Gastrocnemius medialis (tissue), 4 donors: ENCODE measurements at regions not wholly inside any gene's neighbourhood (a gene's known extent, or its start where the extent isn't known, plus 50 kb on each side); places are given as distances from the start of the nearest gene placed in this dataset.

Experiments used
- ATAC-seq, 2 donors: fragments of 150-250 bp; one replicate each; pipeline ENCODE4 v1.9.1; 2016
- DNase-seq, 2 donors: peaks; one replicate each; pipeline ENCODE4 v3.0.0-alpha.2; 2019
- H3K27ac ChIP-seq, 4 donors: fragments of 200-600 bp; sonication (generic); 1 replicate in 1 of 4; 2 replicates in 3 of 4; pipeline ENCODE4 v1.5.1; 2016 to 2018; ENCODE audit warnings: mild to moderate bottlenecking in 2 of 4, moderate library complexity in 1 of 4
- H3K27me3 ChIP-seq, 3 donors: fragments of 200-600 bp; sonication (generic) in 2 of 3; 1 replicate in 1 of 3; 2 replicates in 2 of 3; pipeline versions ENCODE4 v1.5.1 to v1.6.0; 2016 to 2019; ENCODE audit warnings: mild to moderate bottlenecking in 1 of 3, moderate library complexity in 1 of 3
- H3K36me3 ChIP-seq, 2 donors: fragments of 200-600 bp; sonication (generic) in 1 of 2; one replicate each; pipeline ENCODE4 v1.5.1; 2017 to 2018
- H3K4me1 ChIP-seq, 2 donors: fragments of 200-600 bp; sonication (generic) in 1 of 2; one replicate each; pipeline ENCODE4 v1.5.1; 2016 to 2017; ENCODE audit warnings: mild to moderate bottlenecking in 2 of 2
- H3K4me3 ChIP-seq, 4 donors: fragments of 200-600 bp; sonication (generic) in 3 of 4; 1 replicate in 1 of 4; 2 replicates in 3 of 4; pipeline ENCODE4 v1.5.1; 2016 to 2019; ENCODE audit warnings: mild to moderate bottlenecking in 2 of 4
- H3K9me3 ChIP-seq, 3 donors: fragments of 200-600 bp; sonication (generic) in 2 of 3; 1 replicate in 1 of 3; 2 replicates in 2 of 3; pipeline ENCODE4 v1.5.1; 2016 to 2019
- POLR2A ChIP-seq, 2 donors: fragments of 450-650 bp; IDR thresholded peaks; one replicate each; pipeline ENCODE4 v1.6.1; 2017; ENCODE audit warnings: antibody characterized with exemption in 2 of 2, mild to moderate bottlenecking in 2 of 2, moderate library complexity in 2 of 2
- in situ Hi-C, 4 donors: fragments of 200-750 bp; cut with MboI; loops; one replicate each; pipeline versions ENCODE4 v1.15.0 to v1.8.0; 2017; ENCODE audit warnings: low sequenced_read_pairs in 4 of 4
- intact Hi-C: fragments of 100-400 bp; cut with DNase I; formaldehyde crosslinking; loops from one replicate; pipeline ENCODE4 v1.15.1; 2023; ENCODE audit warnings: low total_unique reads
- TF ChIP-seq, protein P1 (sequence below), 5 experiments: fragments of 450-650 bp in 3 of 5; fragments of 200-600 bp in 2 of 5; sonication (generic) in 2 of 5; IDR thresholded peaks in 4 of 5; conservative IDR thresholded peaks in 1 of 5; 1 replicate in 4 of 5; 2 replicates in 1 of 5; pipeline ENCODE4 v1.5.1; 2016 to 2019; ENCODE audit warnings: antibody characterized with exemption in 5 of 5, mild to moderate bottlenecking in 3 of 5, moderate library complexity in 3 of 5

DNA sequence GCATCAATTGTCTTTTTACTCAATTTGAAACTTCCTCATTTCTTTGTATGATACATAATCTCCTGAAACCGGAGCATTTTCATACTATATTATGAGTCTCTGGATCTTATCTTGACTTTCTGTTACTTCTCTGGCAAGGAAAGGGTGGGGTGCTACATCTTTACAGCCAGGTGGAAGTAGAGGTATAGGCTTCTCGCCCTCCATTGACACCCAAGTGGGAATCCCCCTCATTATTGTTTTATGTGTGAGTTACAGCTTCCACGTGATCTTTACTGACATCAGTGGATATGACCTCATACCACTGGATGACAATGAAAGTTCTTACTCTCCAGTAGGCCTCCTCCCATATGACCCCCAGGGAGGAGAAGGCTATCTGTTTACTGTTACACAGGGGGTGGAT, 262.1 kb upstream of the DACH1 start:
- Histone ChIP-seq H3K9me3 (no peaks in the 10 kb centered on the region), H3K27ac (no peak overlapping the region), H3K4me3 (no peak overlapping the region), H3K36me3 (no peaks in the 10 kb centered on the region), H3K4me1 (no peaks in the 10 kb centered on the region), H3K27me3 (no peaks in the 10 kb centered on the region)
- intact Hi-C loops (no loop called here), in situ Hi-C loops (no loop called here)
- no peak for TF ChIP-seq POLR2A (IDR thresholded peaks at IDR 0.05)
- TF ChIP-seq, protein P1, sequence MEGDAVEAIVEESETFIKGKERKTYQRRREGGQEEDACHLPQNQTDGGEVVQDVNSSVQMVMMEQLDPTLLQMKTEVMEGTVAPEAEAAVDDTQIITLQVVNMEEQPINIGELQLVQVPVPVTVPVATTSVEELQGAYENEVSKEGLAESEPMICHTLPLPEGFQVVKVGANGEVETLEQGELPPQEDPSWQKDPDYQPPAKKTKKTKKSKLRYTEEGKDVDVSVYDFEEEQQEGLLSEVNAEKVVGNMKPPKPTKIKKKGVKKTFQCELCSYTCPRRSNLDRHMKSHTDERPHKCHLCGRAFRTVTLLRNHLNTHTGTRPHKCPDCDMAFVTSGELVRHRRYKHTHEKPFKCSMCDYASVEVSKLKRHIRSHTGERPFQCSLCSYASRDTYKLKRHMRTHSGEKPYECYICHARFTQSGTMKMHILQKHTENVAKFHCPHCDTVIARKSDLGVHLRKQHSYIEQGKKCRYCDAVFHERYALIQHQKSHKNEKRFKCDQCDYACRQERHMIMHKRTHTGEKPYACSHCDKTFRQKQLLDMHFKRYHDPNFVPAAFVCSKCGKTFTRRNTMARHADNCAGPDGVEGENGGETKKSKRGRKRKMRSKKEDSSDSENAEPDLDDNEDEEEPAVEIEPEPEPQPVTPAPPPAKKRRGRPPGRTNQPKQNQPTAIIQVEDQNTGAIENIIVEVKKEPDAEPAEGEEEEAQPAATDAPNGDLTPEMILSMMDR (IDR thresholded peaks at IDR 0.05 in 4 of 5, conservative IDR thresholded peaks at IDR 0.05 in 1 of 5): no peak
- ATAC-seq (no peak), DNase-seq (no peak)

DNA sequence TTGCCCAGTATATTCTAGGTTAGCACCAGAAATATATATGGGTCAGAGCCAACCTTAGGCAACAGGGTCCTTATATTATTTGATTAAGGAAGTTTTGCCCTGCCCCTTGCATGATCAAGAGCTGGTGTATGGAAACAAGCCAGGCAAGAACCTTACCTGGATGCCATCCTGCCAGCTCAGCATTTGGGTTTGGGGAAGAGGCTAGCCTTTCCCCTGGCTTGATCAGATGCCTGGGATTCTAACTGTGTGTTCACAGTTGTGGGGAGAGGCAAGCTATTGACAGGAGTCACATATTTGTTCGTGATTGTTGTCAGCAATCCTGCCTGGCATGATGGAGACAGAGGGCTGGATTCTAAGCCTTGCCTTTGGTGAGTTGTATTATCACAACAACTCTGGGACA, 260.0 kb upstream of the DACH1 start:
- no peak overlapping the region for H3K27ac ChIP-seq
- no peaks in the 10 kb centered on the region for H3K36me3 ChIP-seq
- TF ChIP-seq POLR2A (IDR thresholded peaks at IDR 0.05): no peak
- TF ChIP-seq, protein P1 (IDR thresholded peaks at IDR 0.05 in 4 of 5, conservative IDR thresholded peaks at IDR 0.05 in 1 of 5): no peak
- no peak for DNase-seq
- in situ Hi-C loops: no loop called here
- intact Hi-C loops: no loop called here
- H3K27me3 ChIP-seq: no peaks in the 10 kb centered on the region
- ATAC-seq: no peak
- H3K4me1 ChIP-seq: no peaks in the 10 kb centered on the region
- H3K9me3 ChIP-seq: no peaks in the 10 kb centered on the region
- no peak overlapping the region for H3K4me3 ChIP-seq

DNA sequence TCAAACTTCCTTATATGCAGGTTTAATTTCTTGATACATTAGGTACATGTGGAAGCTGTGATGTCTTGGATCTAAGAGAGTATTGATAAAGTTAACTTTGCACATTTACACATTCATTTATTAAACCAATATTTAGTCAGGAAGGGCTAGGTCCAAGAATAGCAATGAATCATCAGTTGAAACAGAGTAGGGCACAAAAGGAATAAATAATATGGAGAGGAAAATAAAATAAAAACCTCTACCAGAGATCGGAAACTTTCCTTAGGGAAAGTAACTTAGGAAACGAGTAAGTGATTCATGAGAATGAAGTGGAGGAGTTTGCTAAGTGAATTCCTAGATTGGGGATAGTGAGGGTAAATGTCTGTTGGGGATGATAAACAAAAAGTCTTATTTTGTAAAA, 259.4 kb upstream of the DACH1 start:
- DNase-seq (no peak), ATAC-seq (no peak)
- TF ChIP-seq, protein P1 (IDR thresholded peaks at IDR 0.05 in 4 of 5, conservative IDR thresholded peaks at IDR 0.05 in 1 of 5): no peak
- no peak for TF ChIP-seq POLR2A (IDR thresholded peaks at IDR 0.05)
- H3K4me3 ChIP-seq: no peak overlapping the region
- in situ Hi-C loops: no loop called here
- intact Hi-C loops: no loop called here
- H3K9me3 ChIP-seq: no peaks in the 10 kb centered on the region
- no peak overlapping the region for H3K27ac ChIP-seq
- no peaks in the 10 kb centered on the region for H3K4me1 ChIP-seq
- no peaks in the 10 kb centered on the region for H3K36me3 ChIP-seq
- H3K27me3 ChIP-seq: no peaks in the 10 kb centered on the region

DNA sequence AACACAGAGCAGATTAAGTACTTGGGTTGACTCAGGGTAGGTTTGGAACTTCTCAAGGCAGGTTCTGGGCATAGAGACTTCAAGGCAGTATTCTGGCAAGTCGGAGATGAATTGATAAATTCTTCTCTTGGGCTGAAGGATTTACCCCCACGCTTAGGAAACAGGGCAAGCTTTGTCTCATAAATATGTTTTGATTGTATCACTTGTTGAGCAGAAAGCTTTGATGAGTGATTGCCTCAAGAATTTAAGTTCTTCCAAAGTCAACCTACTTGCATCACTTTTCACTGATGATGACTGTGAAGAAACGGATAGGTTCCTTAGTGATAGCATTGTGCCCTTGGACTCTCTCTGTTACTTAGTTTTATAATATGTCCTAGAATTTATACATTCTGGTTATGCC, 258.6 kb upstream of the DACH1 start:
- no peak for ATAC-seq
- intact Hi-C loops: no loop called here

More for the DNA sequence above, 258.6 kb upstream of the DACH1 start:
- no peaks in the 10 kb centered on the region for H3K9me3 ChIP-seq
- no peak overlapping the region for H3K27ac ChIP-seq
- H3K4me1 ChIP-seq: no peaks in the 10 kb centered on the region
- no peaks in the 10 kb centered on the region for H3K36me3 ChIP-seq
- no peaks in the 10 kb centered on the region for H3K27me3 ChIP-seq
- no peak for TF ChIP-seq POLR2A (IDR thresholded peaks at IDR 0.05)
- TF ChIP-seq, protein P1 (IDR thresholded peaks at IDR 0.05 in 4 of 5, conservative IDR thresholded peaks at IDR 0.05 in 1 of 5): no peak
- in situ Hi-C loops: no loop called here
- H3K4me3 ChIP-seq: no peak overlapping the region
- DNase-seq: no peak
